ENCODE measurements at regions not wholly inside any gene's neighbourhood (a gene's known extent, or its start where the extent isn't known, plus 50 kb on each side); places are given as distances from the start of the nearest gene placed in this dataset.

- TF ChIP-seq, protein P1, sequence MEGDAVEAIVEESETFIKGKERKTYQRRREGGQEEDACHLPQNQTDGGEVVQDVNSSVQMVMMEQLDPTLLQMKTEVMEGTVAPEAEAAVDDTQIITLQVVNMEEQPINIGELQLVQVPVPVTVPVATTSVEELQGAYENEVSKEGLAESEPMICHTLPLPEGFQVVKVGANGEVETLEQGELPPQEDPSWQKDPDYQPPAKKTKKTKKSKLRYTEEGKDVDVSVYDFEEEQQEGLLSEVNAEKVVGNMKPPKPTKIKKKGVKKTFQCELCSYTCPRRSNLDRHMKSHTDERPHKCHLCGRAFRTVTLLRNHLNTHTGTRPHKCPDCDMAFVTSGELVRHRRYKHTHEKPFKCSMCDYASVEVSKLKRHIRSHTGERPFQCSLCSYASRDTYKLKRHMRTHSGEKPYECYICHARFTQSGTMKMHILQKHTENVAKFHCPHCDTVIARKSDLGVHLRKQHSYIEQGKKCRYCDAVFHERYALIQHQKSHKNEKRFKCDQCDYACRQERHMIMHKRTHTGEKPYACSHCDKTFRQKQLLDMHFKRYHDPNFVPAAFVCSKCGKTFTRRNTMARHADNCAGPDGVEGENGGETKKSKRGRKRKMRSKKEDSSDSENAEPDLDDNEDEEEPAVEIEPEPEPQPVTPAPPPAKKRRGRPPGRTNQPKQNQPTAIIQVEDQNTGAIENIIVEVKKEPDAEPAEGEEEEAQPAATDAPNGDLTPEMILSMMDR (conservative IDR thresholded peaks at IDR 0.05; ENCODE audit: low read depth, low read length) = no peak
- TF ChIP-seq EZH2 (IDR thresholded peaks at IDR 0.05; ENCODE audit: borderline replicate concordance, low read depth, low read length, poor library complexity, severe bottlenecking) = no peak
These were observed 480.2 kb downstream of the RASEF start for GRCh38 chr9:82582693-82583092.

Data from A673 (cell line).